CD4-positive, alpha-beta T cell treated with Interleukin-12 subunit alpha and Interleukin-12 subunit beta, for 1 hour (primary cell): ENCODE measurements at regions not wholly inside any gene's neighbourhood (a gene's known extent, or its start where the extent isn't known, plus 50 kb on each side); places are given as distances from the start of the nearest gene placed in this dataset.

Experiments
- DNase-seq: peaks from one replicate; pipeline ENCODE4 v3.0.0-alpha.2; 2020

DNA sequence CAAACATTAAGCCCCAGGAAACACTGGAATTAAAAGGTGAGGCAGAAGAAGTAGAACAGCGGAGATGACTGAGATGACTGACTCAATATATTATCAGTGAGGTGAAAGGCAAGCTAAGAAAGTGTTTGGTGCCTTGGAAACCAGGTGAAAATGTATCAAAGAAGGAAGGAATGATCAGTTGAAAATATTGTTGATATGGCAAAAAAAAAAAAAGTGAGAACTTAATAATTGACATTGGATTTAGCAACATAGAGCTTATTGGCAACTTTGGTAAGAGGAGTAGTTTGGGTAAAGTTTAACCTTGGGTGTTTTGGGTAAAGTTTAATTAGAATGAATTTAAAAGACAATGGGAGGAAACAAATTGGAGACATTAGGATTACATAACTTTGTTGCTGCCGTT lies 127.7 kb upstream of the MYOCD start:
- DNase-seq = no peak

DNA sequence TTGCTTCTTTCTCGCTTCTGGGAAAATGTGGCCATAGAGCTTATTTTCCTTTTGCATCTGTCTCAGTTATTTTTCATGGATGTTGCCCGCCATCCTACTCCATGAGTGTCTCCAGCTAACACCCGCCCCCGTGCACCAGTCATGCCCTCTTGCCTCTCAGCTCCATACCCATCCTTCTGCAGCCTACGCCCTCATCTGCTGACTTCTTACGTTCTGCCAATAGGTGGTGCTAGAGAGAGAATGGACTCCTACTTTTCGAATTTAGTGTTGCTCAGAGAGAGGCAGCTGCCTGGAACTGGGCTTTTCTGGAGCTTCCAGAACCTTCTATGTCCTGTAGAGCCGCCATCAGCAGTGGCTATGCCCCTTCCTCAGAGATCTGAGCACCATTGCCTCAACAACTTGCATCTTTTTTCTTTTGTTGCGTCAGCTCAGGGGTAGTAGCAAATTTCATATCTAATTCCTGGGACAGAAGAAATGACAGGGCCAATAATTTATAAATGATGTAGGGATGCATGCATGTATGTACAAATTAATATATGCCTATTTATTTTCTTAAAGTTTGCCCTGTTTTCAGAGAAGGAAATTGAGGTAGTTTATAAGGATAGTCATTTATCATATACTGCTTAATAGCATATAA lies 119.7 kb upstream of the MYOCD start:
- DNase-seq = no peak

DNA sequence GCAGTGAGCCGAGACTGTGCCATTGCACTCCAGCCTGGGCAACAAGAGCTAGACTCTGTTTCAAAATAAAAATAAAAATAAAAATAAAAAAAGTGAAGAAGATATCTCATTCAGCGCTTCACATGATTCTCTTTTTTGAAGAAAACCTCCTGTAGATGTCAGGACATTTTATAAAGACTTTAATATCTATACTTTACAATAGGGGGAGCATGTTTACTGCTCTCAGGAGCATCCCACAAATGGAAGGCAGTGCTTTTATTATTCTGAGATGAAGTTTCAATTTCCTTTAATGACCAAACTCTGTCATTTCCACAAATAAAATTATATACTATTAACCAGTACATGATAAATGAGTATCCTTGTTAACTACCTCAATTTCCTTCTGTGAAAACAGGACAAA lies 118.7 kb upstream of the MYOCD start:
- no peak for DNase-seq

DNA sequence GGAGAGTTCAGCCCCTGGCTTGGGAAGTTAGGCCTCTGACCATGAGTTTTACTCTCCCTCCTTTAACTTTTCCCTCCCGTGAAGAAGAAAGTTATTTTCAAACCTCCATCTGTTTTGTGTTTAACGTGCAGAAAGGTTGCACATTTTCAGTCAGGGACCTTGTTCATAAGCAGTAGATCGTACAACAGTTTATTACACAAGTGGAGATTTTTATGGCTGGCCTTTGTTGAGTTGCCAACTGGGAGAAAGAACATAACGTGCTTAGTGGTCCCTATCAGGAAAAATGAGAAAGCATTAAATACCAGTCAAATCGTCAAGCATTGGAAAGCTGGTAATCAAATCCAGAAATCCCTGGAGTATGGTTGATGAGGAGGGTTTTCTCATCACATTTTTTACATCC lies 117.9 kb upstream of the MYOCD start:
- DNase-seq = no peak

DNA sequence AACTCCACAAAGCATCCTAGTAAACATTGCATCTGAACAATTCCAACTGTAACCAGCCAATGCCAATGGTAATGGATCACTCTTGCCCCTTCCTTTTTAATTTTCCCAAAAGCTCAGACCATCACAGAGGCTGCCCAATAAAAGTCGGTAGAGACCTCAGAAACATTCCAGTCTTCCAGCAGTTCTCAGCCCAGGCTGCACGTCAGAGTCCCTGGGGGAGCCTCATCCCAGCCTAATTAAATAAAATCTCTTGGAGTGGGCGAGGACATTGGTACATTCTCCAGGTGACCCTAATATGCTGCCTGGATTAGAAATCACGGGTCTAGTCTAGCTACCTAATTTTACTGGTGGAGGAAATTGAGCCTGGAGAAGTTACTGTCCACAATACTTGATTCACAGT lies 117.1 kb upstream of the MYOCD start:
- DNase-seq = no peak

DNA sequence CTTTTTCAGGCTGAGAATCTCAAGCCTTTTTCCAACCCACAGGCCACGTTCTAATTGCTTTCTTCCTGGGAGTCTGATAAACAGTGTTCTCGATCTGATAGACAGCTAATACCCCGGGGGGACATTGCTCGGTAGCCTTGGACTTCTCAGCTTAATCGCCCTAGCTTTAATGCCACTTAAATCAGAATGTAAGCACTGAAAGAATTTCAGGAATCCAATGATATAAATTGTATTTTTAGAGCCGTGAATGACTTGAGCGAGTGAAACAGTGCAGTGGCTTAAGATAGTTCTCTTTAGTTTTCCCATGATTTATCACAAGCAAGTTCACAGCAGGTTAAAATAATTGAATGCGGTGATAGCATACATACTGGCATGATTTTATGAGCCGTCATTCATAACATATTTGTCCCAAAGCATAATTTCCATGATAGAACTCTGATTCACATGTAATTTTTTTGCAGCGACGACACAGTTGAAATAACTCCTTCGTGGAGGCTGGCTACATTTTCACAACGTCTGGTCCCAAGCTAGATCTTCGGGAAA lies 116.1 kb upstream of the MYOCD start:
- DNase-seq = no peak

DNA sequence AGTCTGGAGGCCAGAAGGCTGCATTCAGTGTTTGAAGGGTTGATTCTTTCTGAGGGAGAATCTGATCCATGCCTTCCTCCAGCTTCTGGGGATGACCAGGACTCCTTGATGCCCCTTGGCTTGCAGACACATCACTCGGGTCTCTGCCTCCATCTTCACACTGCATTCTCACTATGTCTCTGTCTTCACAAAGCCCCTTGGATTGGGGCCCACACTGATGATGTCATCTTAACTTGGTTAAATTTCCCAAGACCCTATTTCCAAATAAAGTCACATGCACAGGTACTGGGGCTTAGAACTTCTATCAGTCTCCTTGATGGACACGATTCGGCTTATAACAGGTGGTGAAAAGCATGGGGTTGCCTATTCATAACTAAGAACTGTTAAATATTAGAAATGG lies 112.1 kb upstream of the MYOCD start:
- DNase-seq = no peak

DNA sequence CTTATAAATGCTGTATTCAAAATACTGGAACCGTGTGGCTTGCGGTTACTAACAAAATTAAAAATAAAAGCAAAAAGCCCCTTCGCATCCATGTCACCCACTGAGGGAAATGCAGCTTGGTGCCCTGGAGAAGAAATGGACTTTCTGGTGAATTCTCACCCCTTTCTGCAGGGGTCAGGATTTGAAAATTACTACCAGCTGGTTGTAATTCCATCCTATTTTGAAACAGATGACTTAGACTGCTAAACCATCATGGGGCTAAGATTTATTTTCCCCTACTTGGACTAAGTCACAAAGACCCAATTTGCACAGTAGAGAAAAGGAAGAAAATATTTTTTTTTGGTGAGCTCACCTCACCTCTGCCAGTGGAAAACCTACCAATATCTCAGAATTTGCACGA lies 111.4 kb upstream of the MYOCD start:
- no peak for DNase-seq

DNA sequence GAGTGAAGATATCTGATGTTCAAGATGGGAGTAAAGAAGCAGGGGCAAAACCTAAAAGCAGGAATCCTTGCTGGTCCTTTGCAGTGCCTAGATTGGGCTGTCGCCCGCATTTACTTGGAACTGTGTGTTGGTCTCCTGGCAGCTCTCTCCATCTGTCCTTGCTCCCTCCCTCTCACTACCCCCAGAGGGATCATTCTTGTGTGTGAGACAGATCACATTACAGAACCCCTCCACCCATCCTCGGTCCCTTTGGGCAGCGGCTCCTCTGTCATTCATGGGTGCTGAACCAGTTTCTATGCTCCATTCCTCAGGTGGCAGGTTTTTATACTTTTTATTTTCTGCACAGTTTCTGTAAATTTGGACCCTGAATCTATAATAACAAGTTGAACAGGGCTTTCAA lies 99.4 kb upstream of the MYOCD start:
- no peak for DNase-seq

DNA sequence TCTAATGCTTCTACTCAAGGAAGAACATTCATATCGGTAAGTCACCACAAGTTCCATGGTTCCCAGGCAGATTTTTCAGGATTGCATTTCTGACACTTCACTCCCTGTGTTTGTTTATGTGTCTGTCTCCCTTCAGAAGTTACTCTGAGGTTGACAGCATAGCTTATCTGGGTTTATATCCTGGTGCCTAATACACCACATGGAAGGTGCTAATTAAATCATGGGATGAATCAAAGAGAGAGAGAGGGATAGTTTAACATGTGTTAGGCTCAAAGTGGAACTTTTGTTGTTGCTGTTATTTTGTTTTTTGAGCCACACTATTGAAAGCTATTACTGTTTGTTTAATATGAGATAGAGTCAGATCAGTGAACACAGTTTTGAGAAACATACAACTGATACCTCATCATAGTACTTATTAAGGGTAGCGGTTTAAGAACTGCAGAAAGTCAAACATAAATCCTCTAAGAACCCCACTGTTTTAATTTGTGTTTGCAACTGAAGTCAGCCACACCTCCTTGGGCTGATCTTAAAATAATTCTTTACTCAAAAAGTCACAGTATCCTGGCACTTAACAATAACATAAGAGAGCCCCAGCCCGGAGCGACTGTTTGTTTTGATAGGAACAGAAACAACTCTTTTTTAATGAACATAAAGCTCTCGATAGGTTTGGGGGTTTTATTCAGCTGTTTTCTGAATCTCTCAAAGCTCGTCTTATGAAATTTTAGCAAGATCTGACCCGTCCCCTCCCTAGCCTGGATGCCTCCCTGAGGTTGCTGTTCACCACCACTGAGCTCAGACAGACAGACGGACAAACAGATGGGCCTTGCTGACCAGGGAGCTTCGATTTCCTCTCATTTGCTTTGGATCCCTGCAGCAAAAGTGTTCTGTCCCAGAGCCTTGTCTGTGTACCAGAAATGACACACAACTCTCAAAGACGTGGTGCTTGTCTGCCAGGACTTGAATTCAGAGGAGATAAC lies 98.3 kb upstream of the MYOCD start:
- DNase-seq = no peak

DNA sequence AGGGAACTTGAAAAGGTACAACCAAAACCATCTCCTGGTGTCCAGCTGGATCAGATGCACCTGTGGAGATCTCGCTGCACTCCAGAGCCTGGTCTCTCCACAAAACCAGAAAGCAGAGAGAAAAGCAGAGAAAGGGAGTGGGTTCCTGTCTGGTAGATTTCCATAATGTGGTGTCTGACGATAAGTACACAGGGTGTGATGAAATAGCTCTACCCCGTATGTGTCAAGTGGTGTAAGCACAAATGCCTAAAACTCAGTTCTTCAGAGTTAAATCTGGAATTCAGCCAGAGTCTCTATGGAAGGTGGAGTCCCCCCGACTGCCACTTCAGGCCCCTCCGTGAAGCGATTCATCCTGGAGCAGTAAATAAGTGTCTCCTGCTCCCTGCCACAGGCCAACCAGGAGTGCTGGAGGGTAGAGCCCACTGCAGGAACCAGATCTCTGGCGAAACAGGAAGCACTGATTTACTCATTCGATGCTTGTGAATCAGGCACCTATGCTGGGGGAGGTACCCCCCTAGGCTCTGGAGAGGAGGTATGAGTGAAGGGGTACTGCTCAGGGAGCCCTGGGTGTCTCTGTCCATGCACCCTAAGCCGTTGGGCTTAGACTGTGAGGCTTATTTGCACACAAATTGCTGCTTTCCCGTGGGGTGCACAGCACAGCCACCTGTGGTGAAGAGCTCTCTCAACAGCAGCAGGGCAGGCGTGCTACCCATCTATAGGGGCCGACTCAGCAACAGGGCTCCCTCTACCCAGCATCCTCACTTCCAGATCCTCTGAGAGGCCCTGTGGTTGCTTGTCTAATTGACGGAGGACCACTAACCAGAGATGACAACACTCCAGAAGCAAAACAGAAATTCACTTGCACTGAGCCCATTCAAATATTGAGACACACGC lies 97.1 kb upstream of the MYOCD start:
- DNase-seq = no peak

DNA sequence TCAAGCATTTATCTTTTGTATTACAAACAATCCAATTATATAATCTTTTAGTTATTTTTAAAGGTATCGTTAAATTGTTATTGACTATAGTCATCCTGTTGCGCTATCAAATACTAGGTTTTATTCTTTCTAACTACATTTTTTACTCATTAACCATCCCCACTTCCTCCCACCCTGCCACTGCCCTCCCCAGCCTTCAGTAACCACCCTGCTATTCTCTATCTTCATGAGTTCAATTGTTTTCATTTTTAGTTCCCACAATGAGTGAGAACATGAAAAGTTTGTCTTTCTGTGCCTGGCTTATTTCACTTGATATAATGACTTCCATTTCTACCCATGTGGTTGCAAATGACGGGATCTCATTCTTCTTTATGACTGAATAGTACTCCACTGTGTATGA lies 94.1 kb upstream of the MYOCD start:
- no peak for DNase-seq

DNA sequence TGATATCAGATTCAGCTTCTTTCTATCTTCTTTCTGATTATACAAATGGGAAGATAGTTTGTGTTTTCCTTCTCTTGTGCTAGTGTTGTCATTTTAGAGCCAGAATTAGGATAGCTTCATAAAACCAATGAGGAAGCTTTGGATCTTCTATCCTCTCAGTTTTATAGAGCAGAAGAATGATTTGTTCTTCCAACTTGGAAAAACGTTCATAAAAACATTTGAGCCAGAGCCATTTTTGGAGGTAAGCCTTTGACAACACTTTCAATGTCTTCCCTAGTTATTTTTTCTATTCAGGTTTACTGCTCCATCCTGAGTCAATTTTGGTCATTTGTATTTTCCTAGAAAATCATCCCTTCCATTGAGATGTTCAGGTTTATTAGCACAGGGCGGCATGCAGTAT lies 91.2 kb upstream of the MYOCD start:
- DNase-seq = no peak

DNA sequence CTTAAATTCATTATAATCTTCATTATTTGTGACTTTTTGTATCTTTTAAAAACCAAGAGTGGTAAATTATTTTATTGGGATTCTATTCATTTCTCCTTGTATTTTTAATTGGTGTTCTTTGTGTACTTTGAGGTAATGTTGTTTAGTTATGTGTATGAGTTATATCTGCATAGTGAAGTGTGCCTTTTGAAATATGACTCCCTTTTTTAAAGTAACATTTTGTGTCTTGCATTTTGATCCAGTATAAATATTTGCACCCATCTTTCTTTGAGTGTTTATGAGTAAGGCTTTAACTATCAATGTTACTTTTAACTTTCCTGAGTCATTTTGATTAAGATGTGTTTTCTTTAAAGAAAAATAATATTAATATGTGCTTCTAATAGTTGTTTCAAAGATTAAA lies 90.0 kb upstream of the MYOCD start:
- no peak for DNase-seq

DNA sequence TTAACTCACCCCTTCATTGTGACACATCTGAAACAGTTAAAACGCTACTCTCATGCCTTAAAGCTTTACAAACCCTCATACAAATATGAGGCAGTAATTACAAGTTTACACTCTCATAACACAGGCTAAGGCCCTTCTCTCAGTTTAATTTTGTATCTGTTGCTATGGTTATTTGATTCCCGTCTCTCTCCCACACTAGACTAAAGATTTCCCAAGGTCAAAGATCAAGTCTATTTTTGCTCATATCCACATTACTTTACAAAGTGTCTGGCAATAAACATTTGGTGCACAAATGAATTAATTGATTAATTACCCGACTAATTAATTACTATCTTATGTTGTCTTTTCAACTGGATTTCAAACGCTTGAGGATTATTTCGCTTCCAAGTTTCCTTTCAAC lies 86.4 kb upstream of the MYOCD start:
- DNase-seq = no peak

DNA sequence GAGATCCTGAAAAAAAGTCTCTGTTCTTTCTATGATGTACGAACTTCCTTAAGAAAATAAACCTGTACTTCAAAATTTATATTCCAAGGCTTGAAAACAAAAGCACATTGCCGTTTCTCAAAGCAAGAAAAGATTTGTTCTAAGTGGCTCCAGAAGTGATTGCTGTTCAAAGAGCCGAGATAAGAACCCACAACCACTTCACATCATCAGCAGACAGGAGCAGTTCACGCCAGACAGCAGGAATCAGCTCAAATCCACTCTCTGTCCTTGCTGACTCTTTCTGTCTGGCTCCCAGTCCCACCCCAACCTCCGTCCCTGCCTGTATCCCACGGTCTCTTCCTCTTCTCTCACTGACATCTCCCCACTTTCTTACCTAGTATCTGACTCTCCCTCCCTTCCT lies 85.0 kb upstream of the MYOCD start:
- no peak for DNase-seq

DNA sequence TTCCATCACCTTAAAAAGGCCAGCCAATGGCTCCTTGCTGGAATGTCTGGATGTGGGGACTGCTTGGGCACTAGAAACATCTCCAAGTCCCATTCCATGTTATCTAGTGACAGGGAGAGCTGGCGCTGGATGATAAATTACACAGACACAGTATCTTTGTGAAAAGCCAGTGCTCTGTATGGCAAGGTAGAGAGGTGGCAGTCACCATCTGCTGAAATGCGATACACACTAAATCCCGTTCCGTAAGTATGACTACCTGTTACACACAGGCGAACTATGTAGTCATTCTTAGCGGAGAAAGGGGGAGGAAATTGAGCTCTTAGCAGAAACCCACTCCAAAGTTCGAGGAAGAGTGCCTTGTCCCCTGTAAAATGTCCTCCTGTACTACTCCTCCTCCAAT lies 81.0 kb upstream of the MYOCD start:
- DNase-seq = no peak

DNA sequence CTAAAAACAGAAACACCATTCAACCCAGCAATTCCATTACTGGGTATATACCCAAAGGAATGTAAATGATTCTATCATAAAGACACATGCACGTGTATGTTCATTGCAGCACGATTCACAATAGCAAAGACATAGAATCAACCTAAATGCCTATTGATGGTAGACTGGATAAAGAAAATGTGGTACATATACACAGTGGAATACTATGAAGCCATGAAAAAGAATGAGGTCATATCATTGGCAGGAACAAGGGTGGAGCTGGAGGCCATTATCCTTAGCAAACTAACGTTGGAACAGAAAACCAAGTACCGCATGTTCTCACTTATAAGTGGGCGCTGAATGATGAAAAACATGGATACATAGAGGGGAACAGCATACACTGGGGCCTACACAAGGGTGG lies 77.2 kb upstream of the MYOCD start:
- no peak for DNase-seq

DNA sequence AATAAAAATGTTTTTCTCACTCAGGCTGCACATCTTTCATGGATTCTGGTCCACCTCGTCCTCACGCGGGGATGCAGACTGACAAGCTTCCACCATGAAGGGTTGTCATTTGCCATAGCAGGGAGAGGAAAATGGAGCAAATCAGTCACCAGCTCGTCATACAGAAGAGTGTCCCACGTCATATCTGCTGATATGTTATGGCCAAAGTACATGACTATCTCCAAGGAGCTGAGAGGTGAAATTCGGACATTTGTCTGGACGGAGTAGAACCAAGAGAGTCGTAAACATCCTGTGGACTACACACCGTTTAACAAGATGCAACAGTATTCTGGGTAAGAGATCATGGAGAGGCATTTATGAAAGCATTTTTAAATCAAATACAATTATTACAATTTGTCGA lies 75.3 kb upstream of the MYOCD start:
- DNase-seq = no peak

DNA sequence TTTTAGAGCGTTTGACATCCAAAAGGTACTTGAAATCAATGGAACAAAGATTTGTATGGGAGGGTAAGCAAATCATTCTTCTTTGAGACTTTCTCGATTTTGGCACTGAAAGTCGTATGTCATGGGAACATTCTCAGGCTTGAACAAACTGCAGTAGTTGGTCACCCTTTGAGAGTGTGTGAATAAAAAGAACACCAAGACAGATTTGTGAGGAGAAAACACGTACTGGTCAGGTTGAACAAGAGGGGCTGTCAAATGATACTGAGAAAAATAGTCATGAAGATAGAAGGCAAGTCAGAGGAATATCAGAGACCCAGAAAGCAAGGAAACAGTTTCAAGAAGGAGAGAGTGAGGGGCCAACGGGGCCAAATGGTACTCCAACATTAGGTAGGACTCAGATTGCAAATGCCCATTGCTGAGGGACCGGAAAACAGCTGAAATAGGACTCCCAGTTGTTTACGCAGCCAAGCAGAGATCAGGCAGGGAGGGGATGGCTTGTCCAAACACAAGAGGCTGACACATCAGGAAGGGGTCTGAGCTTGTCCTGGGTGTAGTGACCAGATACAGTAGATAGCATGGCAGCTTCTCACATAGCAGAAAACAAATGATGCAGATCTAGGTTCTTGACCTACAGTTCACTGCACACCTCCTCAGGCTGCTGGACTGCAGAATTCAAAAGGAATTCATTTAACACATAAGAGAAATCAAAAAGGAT lies 74.5 kb upstream of the MYOCD start:
- no peak for DNase-seq

DNA sequence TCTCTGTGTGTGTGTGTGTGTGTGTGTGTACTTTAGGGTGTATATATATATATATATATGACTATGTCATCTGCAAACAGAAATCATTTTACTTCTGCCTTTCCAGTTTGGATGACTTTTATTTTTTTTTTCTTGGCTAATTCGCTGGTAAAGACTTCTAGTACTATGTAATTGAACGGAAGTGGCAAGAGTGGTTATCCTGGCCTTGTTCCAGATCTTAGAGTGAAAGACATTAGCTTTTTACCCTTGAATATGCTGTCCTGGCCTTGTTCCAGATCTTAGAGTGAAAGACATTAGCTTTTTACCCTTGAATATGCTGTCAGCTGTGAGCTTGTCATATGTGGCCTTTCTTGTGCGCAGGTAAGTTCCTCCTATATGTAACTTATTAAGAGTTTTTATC lies 72.7 kb upstream of the MYOCD start:
- DNase-seq = no peak

DNA sequence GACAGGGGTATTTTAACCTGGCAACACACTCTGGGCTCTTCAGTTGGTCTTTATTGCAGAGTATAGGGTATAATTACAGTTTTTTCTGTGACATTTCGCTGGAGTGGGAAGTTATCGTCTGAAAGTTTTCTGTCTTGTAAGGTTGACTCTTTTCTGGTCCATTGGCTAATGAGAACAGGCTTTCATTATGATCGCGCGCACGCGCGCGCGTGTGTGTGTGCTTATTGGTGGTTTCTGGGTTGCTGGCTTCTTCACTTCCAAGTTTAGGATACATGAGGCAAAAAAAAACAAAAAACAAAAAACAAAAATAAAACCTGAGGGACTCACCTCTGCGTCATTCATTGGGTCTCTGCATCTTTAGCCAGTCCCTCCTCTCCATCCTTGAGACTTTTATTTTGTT lies 68.7 kb upstream of the MYOCD start:
- DNase-seq = no peak

DNA sequence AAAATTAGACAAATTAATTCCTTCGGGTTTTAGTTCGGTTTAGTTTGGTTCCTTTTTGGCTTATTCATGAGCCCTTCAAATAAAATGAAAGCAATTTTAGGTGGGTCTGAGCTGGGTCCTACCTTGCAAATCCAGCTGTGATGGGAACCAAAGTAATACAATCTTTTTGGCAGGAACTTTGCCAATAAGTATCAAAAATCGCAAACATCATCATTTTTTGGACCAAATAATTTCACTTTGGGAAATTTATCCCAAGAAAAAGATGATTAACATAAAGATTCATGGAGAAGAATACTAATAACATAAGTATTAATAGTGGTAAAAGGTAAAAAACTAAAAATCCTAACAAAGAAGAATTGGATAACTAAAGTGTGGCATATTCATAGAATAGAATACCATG lies 67.8 kb upstream of the MYOCD start:
- no peak for DNase-seq
